CD1c-positive myeloid dendritic cell (primary cell): ENCODE measurements at regions not wholly inside any gene's neighbourhood (a gene's known extent, or its start where the extent isn't known, plus 50 kb on each side); places are given as distances from the start of the nearest gene placed in this dataset.
"Not testable (repeated sequence)": the region's sequence is repeated elsewhere in the genome, so short reads cannot be mapped to it uniquely, and the experiment has no call there.

ENCODE experiments used
- DNase-seq: peaks from one replicate; pipeline ENCODE4 v3.0.0-alpha.2; 2016; ENCODE audit errors: extremely low spot score

- DNase-seq, result no peak
Measured at GRCh38 chr4:29708473-29708872, 1011.7 kb upstream of the PCDH7 start.

GRCh38 chr4:29710519-29710918 is 1009.6 kb upstream of the PCDH7 start:
- DNase-seq, result no peak

GRCh38 chr4:29711226-29711625 is 1008.9 kb upstream of the PCDH7 start:
- DNase-seq, result no peak

GRCh38 chr4:29717287-29718057 is 1002.7 kb upstream of the PCDH7 start:
- no peak for DNase-seq

GRCh38 chr4:29718136-29718535 is 1002.0 kb upstream of the PCDH7 start:
- no peak for DNase-seq

GRCh38 chr4:29722253-29722652 is 997.9 kb upstream of the PCDH7 start:
- DNase-seq, result no peak

GRCh38 chr4:29726938-29727337 is 993.2 kb upstream of the PCDH7 start:
- no peak for DNase-seq

- no peak for DNase-seq
Measured at GRCh38 chr4:29734343-29735213, 985.6 kb upstream of the PCDH7 start.

GRCh38 chr4:29756966-29757365 is 963.2 kb upstream of the PCDH7 start:
- DNase-seq, result no peak

- DNase-seq, result no peak
Measured at GRCh38 chr4:29762151-29762550, 958.0 kb upstream of the PCDH7 start.

- no peak for DNase-seq
Measured at GRCh38 chr4:29770627-29771026, 949.5 kb upstream of the PCDH7 start.

- not testable (repeated sequence) for DNase-seq
Measured at GRCh38 chr4:29788123-29788522, 932.0 kb upstream of the PCDH7 start.

- no peak for DNase-seq
Measured at GRCh38 chr4:29805245-29805644, 914.9 kb upstream of the PCDH7 start.

- no peak for DNase-seq
Measured at GRCh38 chr4:29805916-29806480, 914.2 kb upstream of the PCDH7 start.

- DNase-seq, result no peak
Measured at GRCh38 chr4:29817961-29818360, 902.2 kb upstream of the PCDH7 start.

GRCh38 chr4:29829067-29829466 is 891.1 kb upstream of the PCDH7 start:
- no peak for DNase-seq

GRCh38 chr4:29852537-29852936 is 867.6 kb upstream of the PCDH7 start:
- no peak for DNase-seq

GRCh38 chr4:29853833-29854232 is 866.3 kb upstream of the PCDH7 start:
- DNase-seq, result no peak

GRCh38 chr4:29861307-29861706 is 858.9 kb upstream of the PCDH7 start:
- no peak for DNase-seq

- DNase-seq, result no peak
Measured at GRCh38 chr4:29867412-29867811, 852.8 kb upstream of the PCDH7 start.

- no peak for DNase-seq
Measured at GRCh38 chr4:29900336-29900735, 819.8 kb upstream of the PCDH7 start.

- DNase-seq, result no peak
Measured at GRCh38 chr4:29908276-29908675, 811.9 kb upstream of the PCDH7 start.

- DNase-seq, result no peak
Measured at GRCh38 chr4:29927895-29928294, 792.3 kb upstream of the PCDH7 start.
